Left cardiac atrium (tissue), 4 donors: ENCODE measurements at regions not wholly inside any gene's neighbourhood (a gene's known extent, or its start where the extent isn't known, plus 50 kb on each side); places are given as distances from the start of the nearest gene placed in this dataset.
"Not testable (repeated sequence)": the region's sequence is repeated elsewhere in the genome, so short reads cannot be mapped to it uniquely, and the experiment has no call there.

Experiments used
- ATAC-seq, 2 donors: fragments of 200-7000 bp; cut with Tn5 transposase; one replicate each; pipeline ENCODE4 v1.9.1; 2020; ENCODE audit warnings: mild to moderate bottlenecking in 2 of 2, moderate library complexity in 2 of 2
- DNase-seq: peaks from one replicate; pipeline ENCODE4 v3.0.0-alpha.2; 2020
- intact Hi-C, 2 donors: fragments of 100-400 bp; cut with DNase I; formaldehyde crosslinking; loops; one replicate each; pipeline versions ENCODE4 v1.14.1 to v1.15.1; 2022 to 2023
- donor health status: DM: no; HTN: yes; CAD: no.
- donor health status: DM: no; HTN: yes; CAD: no; lungs with severe emphysema.
- donor health status: DM: yes; HTN: yes; CAD: no.
- donor health status: Dilated cardiomyopathy.

GRCh38 chr5:145521066-145521465 is 314.1 kb downstream of the PRELID2 start:
- ATAC-seq (no peak), DNase-seq (no peak)
- intact Hi-C loops, result no loop called here

DNA sequence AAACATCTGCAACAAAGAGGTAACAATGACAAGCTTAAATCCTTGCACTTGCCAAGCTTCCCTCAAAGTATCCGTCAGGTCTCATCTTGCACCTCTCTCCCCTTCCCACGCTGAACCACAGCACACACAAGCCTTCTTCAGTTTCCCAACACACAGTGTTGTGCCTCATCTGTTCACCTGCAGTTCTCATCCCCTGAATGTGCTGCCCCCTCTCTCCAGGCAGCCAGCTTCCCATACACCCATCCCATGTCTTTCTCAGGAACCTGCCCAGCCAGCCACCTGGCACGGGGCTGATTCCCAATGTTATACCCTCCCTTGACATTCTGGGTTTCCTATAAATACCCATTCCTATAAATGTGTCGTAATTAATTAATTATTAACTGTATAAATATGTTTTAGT is 314.8 kb downstream of the PRELID2 start:
- no peak for ATAC-seq
- intact Hi-C loops, result no loop called here

DNA sequence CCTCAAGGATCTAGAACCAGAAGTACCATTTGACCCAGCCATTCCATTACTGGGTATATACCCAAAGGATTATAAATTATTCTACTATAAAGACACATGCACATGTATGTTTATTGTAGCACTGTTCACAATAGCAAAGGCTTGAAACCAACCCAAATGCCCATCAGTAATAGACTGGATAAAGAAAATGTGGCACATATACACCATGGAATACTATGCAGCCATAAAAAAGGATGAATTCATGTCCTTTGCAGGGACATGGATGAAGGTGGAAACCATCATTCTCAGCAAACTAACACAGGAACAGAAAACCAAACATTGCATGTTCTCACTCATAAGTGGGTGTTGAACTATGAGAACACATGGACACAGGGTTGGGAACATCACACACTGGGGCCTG is 317.6 kb downstream of the PRELID2 start:
- intact Hi-C loops, ATAC-seq, DNase-seq: not testable (repeated sequence)

More for the DNA sequence above, 314.8 kb downstream of the PRELID2 start:
- DNase-seq, result no peak

DNA sequence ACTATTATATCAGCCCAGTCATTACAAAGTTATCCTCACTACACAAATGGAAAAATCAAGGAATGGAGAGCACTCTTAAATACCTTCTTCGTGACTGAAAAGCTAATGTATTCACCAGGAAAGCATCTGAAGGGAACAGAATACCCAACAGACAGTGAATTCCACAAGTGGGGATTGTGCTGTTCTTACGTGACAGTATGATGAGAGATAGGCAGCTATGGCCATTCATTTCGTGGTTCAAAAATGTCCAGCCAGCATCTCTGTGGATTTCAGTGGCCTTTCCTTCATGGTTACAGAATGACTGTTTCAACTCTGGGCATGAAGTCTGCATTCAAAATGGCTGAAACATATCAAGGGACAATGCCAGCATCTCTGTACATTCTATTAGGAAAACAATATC is 323.8 kb downstream of the PRELID2 start:
- ATAC-seq, result no peak
- intact Hi-C loops, result no loop called here

GRCh38 chr5:145510769-145511168 is 324.4 kb downstream of the PRELID2 start:
- no peak for DNase-seq
- no peak for ATAC-seq
- intact Hi-C loops, result no loop called here

More for the DNA sequence above, 323.8 kb downstream of the PRELID2 start:
- DNase-seq, result no peak

DNA sequence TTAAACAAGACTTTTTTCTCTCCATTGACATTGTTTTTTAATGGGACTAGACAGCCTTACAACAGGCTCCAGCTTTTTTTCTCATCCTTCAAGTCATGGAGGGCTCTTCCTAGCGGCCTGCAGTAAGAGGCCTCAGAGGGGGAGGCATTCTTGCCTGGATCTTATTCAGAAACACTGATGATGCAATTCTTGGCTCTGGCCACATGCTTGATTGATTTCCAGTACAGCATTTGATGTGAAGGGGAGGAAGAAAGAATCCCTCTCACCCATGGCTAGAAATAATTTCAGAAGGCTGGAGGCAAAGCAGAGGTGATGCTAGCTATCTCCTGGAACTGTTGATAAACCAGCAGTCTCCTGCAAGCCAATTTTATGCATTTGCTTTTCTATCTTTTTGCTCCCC is 324.8 kb downstream of the PRELID2 start:
- ATAC-seq, result peak; percentile 73 to 85
- intact Hi-C loops, result no loop called here
- DNase-seq, result no peak

DNA sequence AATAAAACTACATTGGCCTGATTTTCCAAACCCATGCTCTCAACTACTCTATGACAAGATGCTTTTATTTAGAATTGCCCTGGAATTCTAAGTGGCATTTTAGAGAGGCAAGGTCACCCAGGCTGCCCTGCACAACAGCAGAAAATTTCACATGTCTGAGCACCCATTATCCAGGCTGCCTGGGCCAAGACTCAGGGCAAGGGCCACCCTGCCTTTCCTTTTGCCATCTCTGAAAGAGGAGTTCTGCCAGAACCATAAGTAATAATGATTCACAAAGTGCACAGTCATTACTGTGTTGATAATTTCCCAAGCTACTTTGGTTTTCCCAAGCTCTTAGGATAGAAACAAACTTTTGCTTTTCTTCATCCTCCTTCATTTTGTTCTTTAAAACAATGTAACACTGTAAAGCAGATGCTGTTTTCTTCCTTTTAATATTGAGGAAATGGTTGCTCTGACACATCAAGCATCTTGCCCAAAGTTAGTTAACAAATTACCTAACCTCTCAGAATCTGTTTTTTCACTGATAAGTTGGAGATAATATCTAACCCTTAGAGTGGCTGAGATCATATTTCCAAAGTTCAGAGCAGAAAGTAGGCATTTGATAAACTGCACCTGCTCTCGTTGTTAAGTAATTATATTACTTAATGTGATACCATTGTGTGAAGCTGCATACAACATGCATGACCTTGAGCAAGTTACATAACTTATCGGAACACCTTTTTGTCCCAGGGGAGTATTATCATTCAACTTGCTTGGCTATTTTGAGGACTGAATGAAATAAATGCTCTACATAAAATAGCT is 325.6 kb downstream of the PRELID2 start:
- intact Hi-C loops, result no loop called here
- ATAC-seq (peak; percentile 47 to 77), DNase-seq (no peak)

GRCh38 chr5:145506185-145506850 is 328.8 kb downstream of the PRELID2 start:
- ATAC-seq (no peak), DNase-seq (no peak)
- intact Hi-C loops, result no loop called here

DNA sequence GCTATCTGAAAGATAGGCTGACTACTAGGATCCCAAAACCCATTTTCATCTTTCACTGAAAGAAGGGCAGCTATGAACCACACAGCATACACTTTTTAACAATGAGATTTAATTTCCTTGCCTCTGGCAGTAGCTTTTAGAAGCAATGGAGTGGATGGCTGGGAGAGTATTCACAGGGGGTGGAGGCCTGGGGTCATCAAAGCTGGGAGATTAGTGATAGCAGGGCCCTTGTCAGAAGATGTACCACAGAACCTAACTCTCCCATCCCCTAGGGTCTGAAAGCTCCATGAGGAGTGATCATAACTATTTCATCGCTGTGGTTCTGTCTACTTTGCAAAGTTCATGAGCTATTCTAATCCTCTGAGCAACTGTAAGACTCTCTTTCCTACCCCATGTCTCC is 332.2 kb downstream of the PRELID2 start:
- intact Hi-C loops, result no loop called here
- no peak for ATAC-seq

DNA sequence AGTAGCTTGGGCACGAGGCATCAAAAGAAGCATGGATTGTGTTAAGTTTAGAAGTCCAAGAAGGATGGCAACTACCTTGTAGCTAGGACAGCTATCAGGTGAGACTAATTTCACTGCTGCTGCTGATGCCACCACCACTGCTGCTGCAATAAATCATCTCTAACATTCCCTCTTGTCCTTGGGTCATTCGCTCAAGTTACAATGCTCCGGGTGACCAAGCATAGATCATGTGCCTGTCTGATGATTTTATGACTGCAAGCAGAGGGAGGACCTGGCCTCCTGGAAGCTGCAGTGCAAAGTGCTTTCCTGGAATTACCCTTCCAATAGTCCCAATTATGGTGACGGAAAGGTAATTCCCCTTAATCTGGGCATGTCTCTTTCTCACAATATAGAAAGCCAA is 334.4 kb downstream of the PRELID2 start:
- intact Hi-C loops, result no loop called here
- ATAC-seq, result no peak

More for the DNA sequence above, 332.2 kb downstream of the PRELID2 start:
- DNase-seq, result no peak

DNA sequence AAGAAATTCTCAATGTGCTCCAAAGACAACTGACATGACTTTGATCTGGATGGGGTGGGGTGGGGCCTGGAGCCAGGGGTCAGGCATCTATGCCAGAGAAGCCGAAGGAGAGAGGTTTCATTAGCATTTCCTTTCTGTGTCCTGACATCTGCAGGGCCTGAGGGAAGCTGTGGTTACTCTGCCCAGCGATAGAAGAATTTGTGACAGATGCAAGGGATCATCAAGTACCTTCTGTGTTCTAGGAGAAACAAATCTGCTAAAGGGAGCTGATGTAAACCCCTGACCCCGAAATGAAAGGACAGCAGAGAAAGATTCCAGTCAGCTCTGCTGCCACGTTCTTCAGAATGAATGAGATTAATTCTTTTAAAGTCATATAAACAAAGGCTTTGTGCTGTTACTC is 335.7 kb downstream of the PRELID2 start:
- intact Hi-C loops, result no loop called here
- DNase-seq, result no peak

More for the DNA sequence above, 334.4 kb downstream of the PRELID2 start:
- no peak for DNase-seq

DNA sequence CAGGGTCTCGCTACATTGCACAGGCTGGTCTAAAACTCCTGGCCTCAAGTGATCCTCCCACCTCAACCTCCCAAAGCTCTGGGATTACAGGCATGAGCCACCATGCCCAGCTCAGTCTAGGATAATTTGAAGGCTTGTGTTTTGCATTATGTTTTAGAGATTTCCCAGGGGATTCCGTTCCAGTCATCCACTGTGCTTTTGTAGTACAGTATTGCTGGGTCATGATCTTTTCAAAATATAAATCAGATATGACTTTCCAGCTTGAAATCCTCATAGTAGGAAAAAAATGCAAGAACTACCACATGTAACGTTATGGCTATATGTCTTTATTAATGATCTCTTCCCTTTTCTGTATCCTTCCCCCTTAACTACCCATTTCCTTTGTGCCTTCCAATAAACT is 338.1 kb downstream of the PRELID2 start:
- intact Hi-C loops, result no loop called here
- DNase-seq, result no peak
- no peak for ATAC-seq

More for the DNA sequence above, 335.7 kb downstream of the PRELID2 start:
- ATAC-seq, result no peak

DNA sequence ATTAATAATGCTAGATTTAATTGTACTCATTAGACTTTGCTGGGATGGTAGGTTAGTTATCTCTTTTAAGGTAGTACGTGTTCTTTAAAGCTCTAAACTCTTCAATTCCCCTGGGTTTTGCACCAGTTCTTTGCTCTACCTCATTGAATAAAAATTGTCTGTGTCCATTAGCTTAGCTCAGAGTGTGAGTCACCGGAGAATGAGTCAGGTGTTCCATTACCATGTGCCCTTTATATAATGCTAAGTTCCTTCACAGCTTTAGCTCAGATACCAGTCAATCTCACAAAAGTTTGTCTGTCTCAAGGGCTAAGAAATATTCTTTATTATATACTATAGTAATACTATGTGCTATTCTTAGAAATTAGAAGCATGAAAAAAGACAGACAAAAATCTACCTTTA is 339.4 kb downstream of the PRELID2 start:
- ATAC-seq (peak in 1 of 2 donors; percentile 94), DNase-seq (no peak)
- intact Hi-C loops, result no loop called here

GRCh38 chr5:145495196-145495595 is 339.9 kb downstream of the PRELID2 start:
- intact Hi-C loops, result no loop called here
- no peak for ATAC-seq

GRCh38 chr5:145493435-145493834 is 341.7 kb downstream of the PRELID2 start:
- ATAC-seq (no peak), DNase-seq (no peak)
- intact Hi-C loops, result no loop called here

More at GRCh38 chr5:145495196-145495595, 339.9 kb downstream of the PRELID2 start:
- DNase-seq, result no peak

- no peak for ATAC-seq
- intact Hi-C loops, result no loop called here
- no peak for DNase-seq
Observed at GRCh38 chr5:145489516-145489915, 345.6 kb downstream of the PRELID2 start.

GRCh38 chr5:145484158-145484557 is 351.0 kb downstream of the PRELID2 start:
- DNase-seq, result no peak
- ATAC-seq, result peak in 1 of 2 donors; percentile 69
- intact Hi-C loops, result no loop called here

DNA sequence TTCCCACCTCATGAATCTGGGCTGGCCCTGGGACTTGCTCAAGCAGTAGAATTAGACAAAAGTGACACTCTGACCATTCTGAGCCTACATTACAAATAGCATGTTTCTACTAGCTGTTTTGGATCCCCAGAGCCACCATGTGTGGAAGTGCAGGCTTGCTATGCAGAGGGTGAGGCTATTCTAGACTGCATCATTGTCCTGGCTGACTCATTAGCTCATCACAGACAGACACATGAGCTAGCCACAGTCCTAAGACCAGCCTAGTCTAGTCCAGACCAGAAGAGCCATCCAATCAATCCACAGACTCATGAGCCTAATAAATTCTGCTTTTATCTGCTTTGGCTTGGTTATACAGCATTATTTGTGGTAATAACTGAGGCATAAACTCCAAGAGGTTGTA is 351.9 kb downstream of the PRELID2 start:
- no peak for DNase-seq
- ATAC-seq, result peak in 1 of 2 donors; percentile 89
- intact Hi-C loops, result no loop called here

GRCh38 chr5:145479857-145480256 is 355.3 kb downstream of the PRELID2 start:
- DNase-seq, result no peak
- intact Hi-C loops, result no loop called here
- no peak for ATAC-seq

DNA sequence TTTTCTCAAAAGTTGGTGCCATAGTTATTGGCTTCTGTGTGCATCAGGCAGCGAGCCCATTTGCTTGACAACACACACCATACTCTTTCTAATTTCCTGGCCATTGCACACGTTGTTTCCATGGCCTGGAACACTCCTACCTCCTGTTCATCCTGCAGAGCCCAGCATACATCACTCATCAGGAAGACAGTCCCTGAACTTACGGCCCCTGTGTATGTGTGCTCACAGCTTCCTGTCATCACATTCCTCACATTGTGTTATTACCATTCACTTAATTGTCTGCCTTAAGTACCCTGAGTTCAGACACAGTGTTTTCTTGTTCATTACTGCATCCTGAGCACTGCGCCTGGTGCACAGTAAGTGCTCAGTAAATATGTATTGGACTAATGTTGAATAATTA is 355.9 kb downstream of the PRELID2 start:
- DNase-seq (no peak), ATAC-seq (no peak)
- intact Hi-C loops, result no loop called here

DNA sequence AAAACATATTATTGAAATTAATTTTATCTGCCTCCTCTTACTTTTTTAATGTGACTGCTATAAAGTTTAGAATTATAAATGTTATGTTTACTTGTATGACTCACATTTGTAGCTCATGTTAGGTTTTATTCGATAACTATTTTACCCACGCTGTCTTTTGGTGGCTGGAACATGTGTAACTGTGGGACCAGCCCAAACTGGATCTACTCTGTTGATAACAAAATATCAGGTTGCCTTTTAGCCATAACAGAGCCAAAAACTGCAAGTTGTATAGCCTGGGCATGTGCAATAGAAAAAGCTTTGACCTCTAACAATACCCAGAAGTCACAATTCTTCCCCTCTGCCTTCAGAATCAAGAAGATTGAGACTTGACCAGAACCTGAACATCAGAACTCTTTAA is 356.5 kb downstream of the PRELID2 start:
- intact Hi-C loops, result no loop called here
- DNase-seq, result no peak
- no peak for ATAC-seq
